ENCODE measurements at regions not wholly inside any gene's neighbourhood (a gene's known extent, or its start where the extent isn't known, plus 50 kb on each side); places are given as distances from the start of the nearest gene placed in this dataset.

- TF ChIP-seq CHD1 (IDR thresholded peaks at IDR 0.05; ENCODE audit: low read length) = no peak
- TF ChIP-seq, protein P1, sequence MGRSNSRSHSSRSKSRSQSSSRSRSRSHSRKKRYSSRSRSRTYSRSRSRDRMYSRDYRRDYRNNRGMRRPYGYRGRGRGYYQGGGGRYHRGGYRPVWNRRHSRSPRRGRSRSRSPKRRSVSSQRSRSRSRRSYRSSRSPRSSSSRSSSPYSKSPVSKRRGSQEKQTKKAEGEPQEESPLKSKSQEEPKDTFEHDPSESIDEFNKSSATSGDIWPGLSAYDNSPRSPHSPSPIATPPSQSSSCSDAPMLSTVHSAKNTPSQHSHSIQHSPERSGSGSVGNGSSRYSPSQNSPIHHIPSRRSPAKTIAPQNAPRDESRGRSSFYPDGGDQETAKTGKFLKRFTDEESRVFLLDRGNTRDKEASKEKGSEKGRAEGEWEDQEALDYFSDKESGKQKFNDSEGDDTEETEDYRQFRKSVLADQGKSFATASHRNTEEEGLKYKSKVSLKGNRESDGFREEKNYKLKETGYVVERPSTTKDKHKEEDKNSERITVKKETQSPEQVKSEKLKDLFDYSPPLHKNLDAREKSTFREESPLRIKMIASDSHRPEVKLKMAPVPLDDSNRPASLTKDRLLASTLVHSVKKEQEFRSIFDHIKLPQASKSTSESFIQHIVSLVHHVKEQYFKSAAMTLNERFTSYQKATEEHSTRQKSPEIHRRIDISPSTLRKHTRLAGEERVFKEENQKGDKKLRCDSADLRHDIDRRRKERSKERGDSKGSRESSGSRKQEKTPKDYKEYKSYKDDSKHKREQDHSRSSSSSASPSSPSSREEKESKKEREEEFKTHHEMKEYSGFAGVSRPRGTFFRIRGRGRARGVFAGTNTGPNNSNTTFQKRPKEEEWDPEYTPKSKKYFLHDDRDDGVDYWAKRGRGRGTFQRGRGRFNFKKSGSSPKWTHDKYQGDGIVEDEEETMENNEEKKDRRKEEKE (IDR thresholded peaks at IDR 0.05; ENCODE audit: borderline replicate concordance in 1 of 2, control insufficient read depth in 1 of 2, low read depth in 2 of 2, low read length in 1 of 2) = no peak
- no peak for TF ChIP-seq ZBTB8A (IDR thresholded peaks at IDR 0.05; ENCODE audit: partially characterized antibody)
- TF ChIP-seq, protein P2, sequence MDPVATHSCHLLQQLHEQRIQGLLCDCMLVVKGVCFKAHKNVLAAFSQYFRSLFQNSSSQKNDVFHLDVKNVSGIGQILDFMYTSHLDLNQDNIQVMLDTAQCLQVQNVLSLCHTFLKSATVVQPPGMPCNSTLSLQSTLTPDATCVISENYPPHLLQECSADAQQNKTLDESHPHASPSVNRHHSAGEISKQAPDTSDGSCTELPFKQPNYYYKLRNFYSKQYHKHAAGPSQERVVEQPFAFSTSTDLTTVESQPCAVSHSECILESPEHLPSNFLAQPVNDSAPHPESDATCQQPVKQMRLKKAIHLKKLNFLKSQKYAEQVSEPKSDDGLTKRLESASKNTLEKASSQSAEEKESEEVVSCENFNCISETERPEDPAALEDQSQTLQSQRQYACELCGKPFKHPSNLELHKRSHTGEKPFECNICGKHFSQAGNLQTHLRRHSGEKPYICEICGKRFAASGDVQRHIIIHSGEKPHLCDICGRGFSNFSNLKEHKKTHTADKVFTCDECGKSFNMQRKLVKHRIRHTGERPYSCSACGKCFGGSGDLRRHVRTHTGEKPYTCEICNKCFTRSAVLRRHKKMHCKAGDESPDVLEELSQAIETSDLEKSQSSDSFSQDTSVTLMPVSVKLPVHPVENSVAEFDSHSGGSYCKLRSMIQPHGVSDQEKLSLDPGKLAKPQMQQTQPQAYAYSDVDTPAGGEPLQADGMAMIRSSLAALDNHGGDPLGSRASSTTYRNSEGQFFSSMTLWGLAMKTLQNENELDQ (CRISPR knock-in tag; IDR thresholded peaks at IDR 0.05; ENCODE audit: borderline replicate concordance) = no peak
- no peak for TF ChIP-seq DACH1 (IDR thresholded peaks at IDR 0.05; ENCODE audit: partially characterized antibody)
- TF ChIP-seq ZKSCAN8 (CRISPR knock-in tag; IDR thresholded peaks at IDR 0.05) = no peak
- no peak for TF ChIP-seq ZNF311 (CRISPR knock-in tag; IDR thresholded peaks at IDR 0.05)
These were observed 341.8 kb upstream of the GBE1 start (continued) for GRCh38 chr3:82103241-82103640.
